ENCODE measurements at regions not wholly inside any gene's neighbourhood (a gene's known extent, or its start where the extent isn't known, plus 50 kb on each side); places are given as distances from the start of the nearest gene placed in this dataset.

GRCh38 chr14:95007921-95008320 lies 149.4 kb downstream of the DICER1 start:
- H3K36me3 Mint-ChIP-seq (ENCODE audit: unreplicated experiment): peaks cover under 1% of the 10 kb centered on the region
- no peak overlapping the region for H3K27ac Mint-ChIP-seq (ENCODE audit: unreplicated experiment)
- H3K4me3 Mint-ChIP-seq (ENCODE audit: unreplicated experiment): no peak overlapping the region
- TF ChIP-seq CTCF (IDR thresholded peaks at IDR 0.05; ENCODE audit: partially characterized antibody, unreplicated experiment): no peak
- peaks cover 5% of the 10 kb centered on the region for H3K27me3 Mint-ChIP-seq (ENCODE audit: unreplicated experiment)
- no peaks in the 10 kb centered on the region for H3K9me3 Mint-ChIP-seq (ENCODE audit: unreplicated experiment)
- H3K4me1 Mint-ChIP-seq (ENCODE audit: low read depth, unreplicated experiment): no peaks in the 10 kb centered on the region
- no peak for DNase-seq

- no peak overlapping the region for H3K27ac Mint-ChIP-seq (ENCODE audit: unreplicated experiment)
- H3K27me3 Mint-ChIP-seq (ENCODE audit: unreplicated experiment): peaks cover 3% of the 10 kb centered on the region
Observed at GRCh38 chr14:95006479-95006878, 150.8 kb downstream of the DICER1 start.

GRCh38 chr14:95006051-95006450 lies 151.3 kb downstream of the DICER1 start:
- H3K4me3 Mint-ChIP-seq (ENCODE audit: unreplicated experiment): no peak overlapping the region
- no peak for TF ChIP-seq CTCF (IDR thresholded peaks at IDR 0.05; ENCODE audit: partially characterized antibody, unreplicated experiment)
- H3K27me3 Mint-ChIP-seq (ENCODE audit: unreplicated experiment): peaks cover 5% of the 10 kb centered on the region
- DNase-seq: no peak
- H3K9me3 Mint-ChIP-seq (ENCODE audit: unreplicated experiment): no peaks in the 10 kb centered on the region
- H3K4me1 Mint-ChIP-seq (ENCODE audit: low read depth, unreplicated experiment): no peaks in the 10 kb centered on the region
- H3K36me3 Mint-ChIP-seq (ENCODE audit: unreplicated experiment): no peaks in the 10 kb centered on the region
- no peak overlapping the region for H3K27ac Mint-ChIP-seq (ENCODE audit: unreplicated experiment)

More at GRCh38 chr14:95006479-95006878, 150.8 kb downstream of the DICER1 start:
- TF ChIP-seq CTCF (IDR thresholded peaks at IDR 0.05; ENCODE audit: partially characterized antibody, unreplicated experiment): no peak
- Mint-ChIP-seq H3K4me1 (ENCODE audit: low read depth, unreplicated experiment) (no peaks in the 10 kb centered on the region), H3K9me3 (ENCODE audit: unreplicated experiment) (no peaks in the 10 kb centered on the region), H3K36me3 (ENCODE audit: unreplicated experiment) (no peaks in the 10 kb centered on the region), H3K4me3 (ENCODE audit: unreplicated experiment) (no peak overlapping the region)
- no peak for DNase-seq

- no peaks in the 10 kb centered on the region for H3K4me1 Mint-ChIP-seq (ENCODE audit: low read depth, unreplicated experiment)
- DNase-seq: no peak
- H3K4me3 Mint-ChIP-seq (ENCODE audit: unreplicated experiment): no peak overlapping the region
- H3K27ac Mint-ChIP-seq (ENCODE audit: unreplicated experiment): no peak overlapping the region
- no peaks in the 10 kb centered on the region for H3K36me3 Mint-ChIP-seq (ENCODE audit: unreplicated experiment)
- H3K9me3 Mint-ChIP-seq (ENCODE audit: unreplicated experiment): no peaks in the 10 kb centered on the region
- peaks cover 3% of the 10 kb centered on the region for H3K27me3 Mint-ChIP-seq (ENCODE audit: unreplicated experiment)
- no peak for TF ChIP-seq CTCF (IDR thresholded peaks at IDR 0.05; ENCODE audit: partially characterized antibody, unreplicated experiment)
Observed at GRCh38 chr14:95003099-95003960, 154.0 kb downstream of the DICER1 start.

- H3K9me3 Mint-ChIP-seq (ENCODE audit: unreplicated experiment): no peaks in the 10 kb centered on the region
- H3K4me3 Mint-ChIP-seq (ENCODE audit: unreplicated experiment): no peak overlapping the region
- no peaks in the 10 kb centered on the region for H3K4me1 Mint-ChIP-seq (ENCODE audit: low read depth, unreplicated experiment)
- TF ChIP-seq CTCF (IDR thresholded peaks at IDR 0.05; ENCODE audit: partially characterized antibody, unreplicated experiment): no peak
- H3K27ac Mint-ChIP-seq (ENCODE audit: unreplicated experiment): no peak overlapping the region
- peaks cover 4% of the 10 kb centered on the region for H3K27me3 Mint-ChIP-seq (ENCODE audit: unreplicated experiment)
- DNase-seq: no peak
- H3K36me3 Mint-ChIP-seq (ENCODE audit: unreplicated experiment): no peaks in the 10 kb centered on the region
Observed at GRCh38 chr14:94998685-94999084, 158.6 kb downstream of the DICER1 start.

Measured in glutamatergic neuron (in vitro differentiated cells).